Germinal center (tissue), 1 donor: ENCODE measurements at regions not wholly inside any gene's neighbourhood (a gene's known extent, or its start where the extent isn't known, plus 50 kb on each side); places are given as distances from the start of the nearest gene placed in this dataset.

ENCODE experiments used
- DNase-seq: peaks from one replicate; pipeline ENCODE4 v3.0.0; 2012; ENCODE audit warnings: mixed read lengths, low spot score

- DNase-seq, result no peak
Measured at GRCh38 chr11:120061036-120061760, 76.7 kb downstream of the TRIM29 start.

DNA sequence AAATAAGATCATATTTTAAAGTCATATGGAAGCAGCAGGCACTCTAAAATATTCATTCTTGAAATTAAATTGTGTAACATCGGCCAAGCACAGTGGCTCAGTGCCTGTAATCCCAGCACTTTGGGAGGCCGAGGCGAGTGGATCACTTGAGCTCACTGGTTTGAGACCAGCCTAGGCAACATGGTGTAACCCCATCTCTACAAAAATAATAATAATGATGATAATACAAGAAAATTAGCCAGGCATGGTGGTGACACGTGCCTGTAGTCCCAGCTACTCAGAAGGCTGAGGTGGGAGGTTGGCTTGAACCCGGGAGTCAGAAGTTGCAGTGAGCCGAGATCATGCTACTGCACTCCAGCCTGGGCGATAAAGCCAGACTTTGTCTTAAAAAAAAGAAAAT, 77.4 kb downstream of the TRIM29 start:
- DNase-seq, result no peak

DNA sequence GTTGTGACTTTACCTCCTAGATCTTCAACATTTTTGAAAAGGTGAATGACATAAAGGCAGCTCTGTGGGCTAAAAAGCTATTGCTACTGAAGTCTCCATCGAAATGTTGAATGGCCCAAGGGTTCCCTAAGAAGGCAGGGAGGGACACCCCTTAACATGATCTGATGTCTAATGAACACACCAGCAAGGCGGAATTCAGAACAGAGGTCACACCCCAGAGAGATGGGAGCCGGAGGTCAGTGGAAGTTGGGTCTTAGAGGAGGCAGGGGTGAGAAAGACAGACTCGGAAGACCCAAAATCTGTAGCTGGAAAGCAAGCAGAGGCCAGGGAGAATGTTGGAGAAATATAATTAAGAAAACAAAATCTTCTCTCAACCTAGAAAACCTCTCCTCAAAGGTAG, 79.0 kb downstream of the TRIM29 start:
- no peak for DNase-seq

- DNase-seq, result no peak
Measured at GRCh38 chr11:120057595-120058581, 80.0 kb downstream of the TRIM29 start.

DNA sequence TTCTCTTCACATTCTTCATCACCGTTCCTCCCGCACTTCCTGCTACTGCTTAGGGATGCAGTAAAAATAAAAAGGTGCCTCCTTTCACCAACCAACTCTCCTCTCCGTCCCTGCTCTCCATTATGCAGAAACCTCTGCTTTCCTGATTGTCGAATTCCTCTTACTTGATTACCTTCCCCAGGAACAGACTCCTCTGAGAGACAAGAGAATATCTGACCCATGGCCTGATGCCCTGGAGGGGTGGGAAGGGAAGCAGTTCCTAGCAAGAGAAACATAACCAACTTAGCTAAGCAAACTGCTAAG, 80.9 kb downstream of the TRIM29 start:
- DNase-seq, result no peak

DNA sequence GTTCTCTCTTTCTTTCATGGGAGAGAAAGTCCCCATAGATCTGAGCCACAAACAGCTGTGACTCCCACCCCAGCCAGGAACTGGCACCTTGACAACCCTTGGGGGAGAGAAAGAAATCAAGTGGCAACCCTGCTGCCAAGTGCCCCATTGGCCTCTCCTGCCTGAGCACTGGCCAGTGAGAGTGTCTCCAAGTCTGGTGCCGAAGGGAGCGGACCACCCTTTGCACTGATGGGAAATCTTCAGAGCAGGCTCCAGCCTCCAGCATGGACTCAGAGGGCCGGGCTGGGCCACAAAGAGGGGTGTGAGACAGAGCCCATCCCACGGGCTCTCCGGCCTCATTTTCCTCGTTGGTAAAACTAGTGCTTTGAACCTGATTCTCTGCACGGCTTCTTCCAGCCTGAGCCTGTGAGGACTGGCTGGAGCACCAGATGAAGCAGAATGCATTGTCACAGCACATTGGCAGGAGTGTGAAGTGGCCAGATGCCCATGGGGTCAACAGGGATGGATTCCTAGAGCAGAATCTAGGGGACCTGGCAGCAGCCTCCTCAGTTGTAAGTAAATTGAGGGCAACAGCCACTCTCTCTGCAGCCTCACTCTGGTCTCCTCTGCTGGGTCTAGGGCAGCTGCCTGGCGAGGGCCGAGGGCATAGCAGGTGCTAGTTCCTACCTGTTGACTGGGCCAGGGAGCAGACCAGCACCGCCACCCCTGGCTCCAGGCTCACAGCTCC, 81.4 kb downstream of the TRIM29 start:
- DNase-seq, result no peak

GRCh38 chr11:120055646-120056045, 82.3 kb downstream of the TRIM29 start:
- DNase-seq, result no peak

- DNase-seq, result no peak
Measured at GRCh38 chr11:120054753-120055045, 83.2 kb downstream of the TRIM29 start.

DNA sequence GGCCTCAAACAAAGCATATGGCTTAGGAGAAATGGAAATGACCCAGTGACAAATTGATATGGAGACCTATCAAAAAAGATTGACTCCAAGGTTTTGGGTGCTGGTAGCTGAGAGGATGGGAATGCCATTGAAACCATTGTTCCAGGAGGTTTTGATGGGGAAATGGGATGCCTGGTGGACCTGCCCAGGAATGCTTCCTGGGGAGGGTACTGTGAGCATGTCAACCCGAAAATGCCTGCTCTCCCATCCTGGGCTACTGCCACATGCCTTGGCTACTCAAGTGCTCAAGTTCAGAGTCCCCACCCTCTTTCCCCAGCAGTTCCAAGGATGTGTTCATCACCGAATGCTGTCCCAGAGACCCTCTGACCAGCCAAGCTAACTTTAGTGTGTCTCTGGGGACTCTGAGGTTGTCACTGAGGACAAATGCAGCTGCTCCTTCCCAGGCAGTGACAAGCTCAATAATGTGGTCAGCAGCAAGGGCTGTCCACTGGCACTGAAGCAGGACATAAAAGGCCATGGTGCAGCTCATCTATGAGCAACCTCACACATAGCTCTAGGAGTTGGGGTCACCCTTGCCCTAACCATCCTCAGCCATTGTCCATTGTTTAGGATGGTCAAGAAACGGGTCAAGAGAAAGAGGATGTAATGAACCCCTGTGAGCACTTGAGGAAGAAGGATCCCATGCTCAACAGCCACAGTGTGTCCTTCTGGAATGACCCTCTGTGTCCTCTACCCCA, 83.7 kb downstream of the TRIM29 start:
- DNase-seq, result no peak

- no peak for DNase-seq
Measured at GRCh38 chr11:120052196-120052775, 85.6 kb downstream of the TRIM29 start.

DNA sequence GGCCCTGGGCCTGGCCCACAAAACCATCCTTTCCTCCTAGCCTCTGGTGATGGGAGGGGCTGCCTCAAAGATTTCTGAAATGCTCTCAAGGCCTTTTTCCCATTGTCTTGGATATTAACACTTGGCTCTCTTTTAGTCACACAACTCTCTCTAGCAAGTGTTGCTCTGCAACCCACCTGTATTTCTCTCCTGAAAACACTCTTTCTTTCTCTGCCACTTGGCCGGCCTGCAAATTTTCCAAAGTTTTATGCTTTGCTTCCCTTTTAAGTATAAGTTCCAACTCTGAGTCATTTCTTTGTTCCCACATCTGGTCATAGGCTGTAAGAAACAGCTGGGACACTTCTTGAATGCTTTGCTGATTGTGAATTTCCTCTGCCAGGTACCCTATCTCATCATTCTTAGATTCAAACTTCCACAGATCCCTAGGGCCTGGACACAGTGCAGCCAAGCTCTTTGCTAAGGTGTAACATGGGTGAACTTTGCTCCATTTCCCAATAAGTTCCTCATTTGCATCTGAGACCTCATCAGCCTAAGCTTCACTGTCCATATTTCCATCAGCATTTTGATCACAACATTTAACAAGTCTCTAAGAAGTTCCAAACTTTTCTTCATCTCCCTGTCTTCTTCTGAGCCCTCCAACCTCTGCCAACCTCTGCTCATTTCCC, 93.8 kb downstream of the TRIM29 start:
- DNase-seq, result no peak

DNA sequence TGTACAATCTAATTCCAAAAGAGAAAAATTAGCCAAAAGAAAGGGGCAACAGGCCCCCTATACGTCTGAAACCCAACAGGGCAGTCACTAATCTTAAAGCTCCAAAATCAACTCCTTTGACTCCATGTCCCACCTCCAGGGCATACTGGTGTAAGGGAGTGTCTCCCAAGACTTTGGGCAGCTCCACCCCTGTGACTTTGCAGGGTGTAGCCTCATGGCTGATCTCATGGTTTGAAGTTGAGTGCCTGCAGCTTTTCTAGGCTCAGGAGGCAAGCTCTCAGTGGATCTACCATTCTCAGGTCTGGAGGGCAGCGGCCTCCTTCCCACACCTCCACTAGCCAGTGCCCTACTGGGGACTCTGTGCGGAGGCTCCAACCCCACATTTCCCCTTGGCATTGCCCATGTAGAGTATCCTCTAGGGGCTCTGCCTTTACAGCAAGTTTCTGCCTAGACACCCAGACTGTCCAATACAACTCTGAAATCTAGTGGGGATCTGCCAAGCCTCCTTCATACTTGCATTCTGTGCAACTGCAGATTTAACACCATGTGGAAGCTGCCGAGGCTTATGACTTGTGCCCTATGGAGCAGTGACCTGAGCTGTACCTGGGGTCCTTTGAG, 94.5 kb downstream of the TRIM29 start:
- DNase-seq, result no peak

DNA sequence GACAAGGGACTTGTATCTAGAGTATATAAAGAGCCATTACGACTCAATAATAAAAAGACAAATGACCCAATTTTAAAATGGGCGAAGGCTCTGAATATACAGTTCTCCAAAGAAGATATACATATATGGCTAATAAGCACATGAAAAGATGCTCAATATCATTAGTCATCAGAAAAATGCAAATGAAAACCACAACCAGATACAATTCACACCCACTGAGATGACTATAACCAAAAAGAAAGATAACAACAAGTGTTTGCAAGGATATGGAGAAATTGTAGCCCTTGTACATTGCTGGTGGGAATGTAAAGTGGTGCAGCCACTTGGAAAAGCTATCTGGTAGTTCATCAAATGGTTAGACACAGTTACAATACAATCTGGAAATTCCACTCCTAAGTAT, 96.3 kb downstream of the TRIM29 start:
- no peak for DNase-seq

GRCh38 chr11:120040151-120040840, 97.6 kb downstream of the TRIM29 start:
- DNase-seq, result no peak

DNA sequence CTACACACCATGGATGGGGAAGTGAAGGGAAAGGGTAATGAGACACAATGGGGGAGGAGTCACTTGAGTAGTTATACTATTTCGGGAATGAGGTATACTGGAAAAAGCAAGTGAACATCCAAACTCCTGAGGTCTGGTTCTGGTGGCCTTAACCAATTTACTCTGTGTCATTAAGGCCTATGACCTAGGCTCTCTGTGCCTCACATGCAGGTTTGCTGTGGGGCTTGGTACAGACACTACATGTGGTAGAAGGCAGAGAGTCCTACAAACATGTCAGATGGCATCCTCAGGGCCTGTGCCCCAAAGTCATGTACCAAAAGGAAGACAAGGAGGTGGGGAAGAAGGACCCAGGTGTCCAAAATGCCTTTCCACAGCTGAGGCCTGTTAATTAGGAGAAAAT, 98.9 kb downstream of the TRIM29 start:
- DNase-seq, result no peak

DNA sequence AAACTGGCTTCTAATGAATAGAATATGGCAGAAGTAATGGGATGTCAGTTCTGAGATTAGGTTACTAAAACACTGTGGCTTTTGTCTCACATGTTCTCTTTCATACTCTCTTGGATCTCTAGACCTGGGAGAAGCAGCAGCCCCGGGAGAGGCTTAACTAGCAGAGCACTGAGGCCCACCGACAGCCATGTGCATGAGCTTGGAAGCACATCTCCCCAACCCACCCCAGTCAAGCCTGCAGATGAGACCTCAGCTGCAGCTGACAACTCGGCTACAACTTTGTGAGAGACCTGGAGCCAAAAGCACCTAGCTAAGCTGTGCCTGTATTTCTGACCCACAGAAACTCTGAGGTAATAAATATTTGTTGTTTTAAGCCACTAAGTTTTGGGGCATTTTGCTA, 100.8 kb downstream of the TRIM29 start:
- DNase-seq, result no peak

GRCh38 chr11:120035756-120036155, 102.2 kb downstream of the TRIM29 start:
- no peak for DNase-seq

DNA sequence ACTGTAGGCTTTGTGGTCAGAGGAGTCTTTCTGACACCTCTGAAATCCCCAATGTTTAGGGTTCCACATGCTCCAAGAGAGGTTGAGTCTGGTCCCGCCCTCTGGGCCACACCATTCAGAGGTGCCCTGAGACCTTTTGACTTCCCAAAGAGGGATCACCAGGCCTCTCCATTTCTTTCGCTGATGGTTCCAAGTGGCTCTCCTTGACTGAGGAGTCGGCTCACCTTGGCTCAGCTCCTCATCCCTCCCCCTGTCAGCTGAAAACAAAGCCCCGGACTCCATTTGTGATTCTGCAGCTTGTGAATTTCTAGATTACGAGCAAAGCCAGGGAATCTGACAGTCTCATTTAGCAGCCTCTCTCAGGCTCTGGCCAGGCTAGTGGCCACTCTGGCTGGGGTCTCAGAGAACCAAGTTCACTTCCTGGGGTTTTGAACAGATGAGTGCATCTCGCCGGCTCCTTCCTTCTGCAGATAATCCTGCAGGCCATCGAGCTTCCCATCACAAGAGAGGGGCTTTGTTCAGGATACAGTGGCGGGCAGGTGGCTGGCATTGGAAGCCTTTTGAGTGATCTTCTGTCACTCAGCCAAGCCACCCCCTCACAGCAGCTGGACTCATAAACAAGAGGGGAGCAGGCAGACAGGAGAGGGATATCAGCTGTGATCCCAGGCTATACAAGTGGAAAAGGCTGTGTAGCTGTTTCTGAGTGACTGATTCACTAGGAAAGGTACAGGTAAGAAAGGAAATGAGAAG, 102.9 kb downstream of the TRIM29 start:
- no peak for DNase-seq

DNA sequence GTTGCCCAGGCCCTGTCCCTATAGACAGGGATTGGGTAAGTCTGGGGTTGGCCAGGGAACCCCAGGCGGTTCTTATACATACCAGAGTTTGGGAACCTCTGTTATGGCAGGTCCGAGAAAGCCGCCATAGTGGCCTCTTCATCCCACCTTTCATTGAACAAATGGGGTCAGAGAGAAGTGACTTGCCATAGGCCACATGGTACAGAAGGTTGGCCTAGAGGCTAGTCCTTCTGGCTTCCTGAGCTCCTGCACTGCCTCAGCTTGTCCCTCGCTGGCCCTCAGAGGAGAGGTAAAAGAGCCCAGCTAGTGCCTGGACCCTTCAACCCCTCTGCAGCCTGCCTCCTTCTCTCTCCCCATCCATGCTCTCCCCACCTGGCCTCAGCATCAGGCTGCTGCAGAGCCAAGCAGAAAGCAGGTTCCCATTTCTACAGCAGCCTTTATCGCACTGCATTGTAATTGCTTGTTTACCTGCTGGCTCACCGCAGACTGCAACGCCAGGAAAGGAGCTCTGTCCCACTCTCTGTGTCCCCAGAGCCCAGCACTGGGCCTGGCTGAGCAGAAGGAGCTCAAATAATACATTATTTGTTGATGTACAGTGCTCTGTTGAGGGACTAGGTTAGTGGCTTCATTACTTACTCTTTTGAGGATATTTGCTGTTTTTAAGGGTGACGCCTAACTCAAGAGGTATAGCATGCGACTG, 103.6 kb downstream of the TRIM29 start:
- no peak for DNase-seq
